ENCODE measurements at regions not wholly inside any gene's neighbourhood (a gene's known extent, or its start where the extent isn't known, plus 50 kb on each side); places are given as distances from the start of the nearest gene placed in this dataset.

DNA sequence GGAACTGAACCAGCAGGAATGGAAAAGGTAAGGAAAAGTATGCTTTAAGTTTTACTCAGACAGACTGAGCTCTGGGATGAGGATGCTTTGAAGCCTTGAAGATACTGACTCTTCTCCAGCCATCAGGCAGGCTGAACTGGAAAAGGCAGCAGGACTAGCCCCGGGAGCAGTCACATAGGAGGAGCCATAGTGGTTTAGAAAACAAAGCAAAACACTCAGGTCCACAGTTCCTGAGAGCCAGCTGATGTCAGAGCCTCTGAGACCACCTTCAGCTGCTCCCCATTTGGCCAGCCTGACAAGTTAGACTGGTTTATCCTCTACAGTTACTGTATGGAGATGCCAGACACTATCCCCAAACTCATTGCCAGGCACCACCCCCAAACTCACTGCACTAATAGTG lies 167.9 kb upstream of the CPEB2 start:
- DNase-seq, result no peak

DNA sequence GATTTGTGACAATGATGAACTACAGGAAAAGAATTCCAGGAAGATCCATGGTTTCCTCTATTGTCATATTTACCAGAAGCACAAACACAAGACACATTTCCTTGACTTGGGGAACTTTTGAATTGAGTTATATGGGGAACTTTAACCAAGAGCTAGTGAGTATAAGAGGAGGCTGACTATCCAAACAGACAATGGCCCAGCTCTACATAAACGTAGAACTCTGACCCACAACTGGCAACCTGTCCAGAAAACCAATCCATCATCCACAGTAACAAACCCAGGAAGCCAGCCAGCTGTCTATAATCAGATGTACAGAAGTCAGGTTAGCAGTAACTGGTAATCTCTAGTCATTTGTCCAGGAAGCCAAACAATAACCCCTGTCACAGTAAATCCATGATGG lies 167.0 kb upstream of the CPEB2 start:
- no peak for DNase-seq

DNA sequence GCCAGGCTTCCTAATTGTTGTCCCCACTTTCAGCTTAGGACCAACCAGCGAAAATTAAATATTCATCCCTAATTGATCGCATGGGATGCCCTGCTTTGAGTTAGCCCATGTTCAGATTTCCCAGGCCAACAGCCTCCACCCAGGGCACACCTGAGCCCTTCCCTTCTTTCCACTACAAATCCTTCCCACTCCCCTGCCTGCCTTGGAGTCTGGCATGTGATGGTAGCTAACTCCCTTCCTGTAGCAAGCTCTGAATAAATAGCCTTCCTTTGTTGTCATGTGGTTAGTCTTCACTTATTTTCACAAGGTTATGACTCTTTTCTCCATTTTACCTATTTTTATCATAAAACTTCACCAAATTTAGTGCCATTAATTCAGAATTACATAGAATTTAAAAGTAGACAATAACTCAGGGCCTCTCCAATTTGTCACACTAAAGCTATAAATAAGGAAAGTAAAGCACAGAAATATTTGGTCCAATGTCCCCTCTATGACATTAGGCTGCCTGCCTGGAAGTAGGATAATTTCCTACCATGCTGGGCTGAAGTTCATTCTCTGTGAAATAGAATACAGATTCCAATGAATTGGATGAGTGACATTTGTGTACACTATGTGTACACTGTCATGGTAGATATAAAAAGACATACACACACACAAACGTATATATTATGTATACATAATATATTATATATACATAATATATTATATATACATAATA lies 166.4 kb upstream of the CPEB2 start:
- no peak for DNase-seq

DNA sequence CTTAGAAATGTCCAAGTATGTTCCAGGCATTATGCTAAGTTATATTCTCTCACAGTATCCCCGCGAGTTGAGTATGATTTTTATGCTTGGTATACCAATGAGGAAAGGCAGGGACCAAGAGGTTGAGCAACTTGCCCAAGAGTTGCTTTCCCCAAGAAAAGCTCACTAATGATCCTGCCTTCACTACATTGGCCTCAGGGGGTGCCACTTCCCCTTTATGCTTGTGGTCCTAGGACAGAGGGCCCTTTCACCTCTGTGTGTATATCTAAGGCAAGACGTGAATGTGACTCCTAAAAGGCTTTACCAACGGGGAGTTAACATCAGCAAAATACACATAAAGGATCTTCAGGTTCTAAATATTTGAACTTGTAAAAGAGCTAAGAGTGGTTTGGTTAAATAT lies 164.4 kb upstream of the CPEB2 start:
- no peak for DNase-seq

DNA sequence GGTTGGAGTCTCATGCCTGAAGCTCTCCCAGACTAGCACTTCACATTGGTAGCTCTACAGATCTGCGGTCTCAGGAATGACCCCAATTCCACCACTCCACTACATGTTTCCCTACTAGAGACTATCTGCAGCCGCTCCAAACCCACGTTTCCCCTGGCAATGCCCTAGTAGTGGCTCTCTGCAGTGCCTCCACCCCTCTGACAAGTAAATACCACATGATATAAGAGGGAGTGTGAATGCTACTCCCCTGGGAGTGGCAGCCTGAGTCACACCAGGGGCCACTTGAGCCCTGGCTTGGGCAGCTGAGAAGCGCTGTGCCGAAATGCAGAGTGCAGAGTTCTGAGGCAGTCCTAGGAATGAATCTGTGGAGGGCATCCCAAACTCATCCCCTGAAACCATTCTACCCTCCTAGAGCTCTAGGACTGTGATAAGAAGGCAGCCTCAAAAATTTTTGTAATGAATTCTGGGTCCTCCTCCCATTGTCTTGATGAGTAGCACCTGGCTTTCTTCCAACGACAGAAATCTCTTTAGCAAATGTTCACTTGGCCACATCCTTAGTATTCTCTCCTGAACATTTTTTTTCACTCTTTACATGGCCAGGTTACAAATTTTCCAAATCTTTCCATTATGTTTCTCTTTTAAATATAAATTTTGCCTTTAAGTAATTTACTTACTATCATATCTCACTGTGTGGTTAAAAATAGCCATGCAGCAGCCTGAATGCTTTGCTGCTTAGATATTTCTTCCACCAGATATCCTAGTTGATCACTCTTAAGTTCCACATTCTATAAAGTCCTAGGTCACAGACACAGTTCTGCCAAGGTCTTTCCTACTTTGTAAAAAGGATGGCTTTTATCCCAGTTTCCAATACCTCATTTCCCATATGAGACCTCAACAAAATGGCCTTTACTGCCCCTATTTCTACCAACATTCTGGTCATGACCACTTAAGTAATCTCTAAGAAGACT lies 160.2 kb upstream of the CPEB2 start:
- DNase-seq, result peak; percentile 45

DNA sequence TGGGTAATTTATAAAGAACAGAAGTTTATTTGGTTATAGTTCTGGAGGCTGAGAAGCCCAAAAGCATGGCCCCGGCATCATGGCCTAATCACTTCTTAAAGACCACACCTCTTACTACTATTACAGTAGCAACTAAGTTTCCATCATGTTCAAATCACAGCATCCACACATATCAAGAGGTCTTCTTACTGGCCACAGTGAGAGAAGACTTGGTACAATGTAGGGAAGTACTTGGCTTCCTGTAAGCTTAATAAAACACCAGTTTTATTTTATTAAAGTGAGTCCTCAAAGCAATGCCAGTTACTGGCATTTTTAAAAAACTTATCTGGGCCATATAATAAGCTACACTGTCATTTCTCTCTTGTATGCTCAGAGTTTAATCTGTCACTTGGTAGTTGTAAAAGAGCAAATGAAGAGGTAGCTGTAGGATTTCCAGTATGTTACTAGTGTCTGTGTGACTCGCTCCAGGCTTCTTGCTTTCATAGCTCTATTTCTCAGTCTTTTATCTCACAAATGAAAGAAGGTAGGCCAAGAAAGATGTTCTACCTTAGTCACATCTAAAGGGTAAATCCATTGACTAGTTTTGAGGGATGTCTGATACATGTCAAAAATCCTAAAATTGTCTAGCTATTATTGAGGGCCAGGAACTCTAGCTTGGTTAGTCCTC lies 159.2 kb upstream of the CPEB2 start:
- DNase-seq, result no peak

DNA sequence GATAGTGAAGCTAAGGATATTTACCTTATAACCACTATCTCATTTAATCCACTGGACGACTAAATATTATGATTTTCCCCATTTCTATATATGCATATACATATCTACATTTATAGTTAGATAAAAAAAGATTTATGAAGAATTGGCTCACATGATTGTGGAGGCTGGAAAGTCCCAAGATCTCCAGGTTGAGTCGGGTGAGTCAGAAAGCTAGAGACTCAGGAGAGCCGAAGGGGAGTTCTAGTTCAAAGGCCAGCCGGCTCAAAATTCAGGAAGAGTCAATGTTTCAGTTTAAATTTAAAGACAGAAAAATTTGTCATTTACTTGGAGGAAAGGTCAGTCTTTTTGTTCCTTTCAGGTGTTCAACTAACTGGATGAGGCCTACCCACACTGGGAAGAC lies 158.2 kb upstream of the CPEB2 start:
- DNase-seq, result no peak

DNA sequence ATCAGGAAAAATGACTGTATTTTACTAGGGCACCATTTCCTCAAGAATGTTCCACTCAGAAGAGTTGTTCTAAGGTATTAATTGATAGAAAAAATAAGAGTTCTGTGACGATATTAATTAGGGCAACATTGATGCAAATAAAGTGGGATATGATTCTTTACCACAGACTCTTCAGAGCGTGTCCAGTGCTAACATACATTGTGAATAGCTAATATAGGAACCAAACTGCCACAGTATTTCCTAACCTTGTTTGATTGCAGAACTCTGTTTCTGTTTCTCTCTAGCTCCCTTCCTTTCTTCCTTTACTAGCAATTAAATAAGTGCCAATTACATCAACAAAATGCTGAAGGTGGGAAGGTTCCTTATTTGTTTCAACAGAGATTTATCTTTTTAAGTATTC lies 154.1 kb upstream of the CPEB2 start:
- no peak for DNase-seq

DNA sequence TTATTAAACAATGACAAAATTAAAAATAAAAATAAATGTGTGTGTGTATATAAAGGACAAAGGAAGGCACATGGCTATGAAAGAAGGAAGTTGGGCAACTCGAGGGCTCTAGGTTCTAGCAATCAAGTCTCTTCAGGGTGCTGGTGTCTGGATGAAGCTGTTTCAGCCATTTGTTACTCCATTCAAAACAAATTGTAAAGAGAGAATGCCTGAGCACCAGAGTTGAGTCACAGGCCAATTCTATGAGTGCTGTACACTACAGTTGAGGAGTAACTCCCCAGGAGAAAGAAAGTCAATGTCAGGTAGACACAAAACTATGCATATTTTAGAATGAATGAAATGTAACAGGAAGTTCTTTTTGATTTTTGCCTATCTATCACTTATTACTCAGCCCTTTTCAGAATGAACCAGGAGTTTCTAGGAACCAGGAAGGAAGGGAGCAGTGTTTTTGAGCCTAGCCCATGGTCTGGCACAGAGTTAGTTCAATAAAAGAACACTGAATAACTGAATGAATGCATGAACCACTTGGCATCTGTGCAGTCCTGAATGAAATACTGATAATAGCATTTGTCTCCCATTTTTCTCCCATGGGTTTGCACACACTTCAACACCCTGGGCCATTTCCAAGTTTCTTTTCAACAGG lies 151.7 kb upstream of the CPEB2 start:
- no peak for DNase-seq

DNA sequence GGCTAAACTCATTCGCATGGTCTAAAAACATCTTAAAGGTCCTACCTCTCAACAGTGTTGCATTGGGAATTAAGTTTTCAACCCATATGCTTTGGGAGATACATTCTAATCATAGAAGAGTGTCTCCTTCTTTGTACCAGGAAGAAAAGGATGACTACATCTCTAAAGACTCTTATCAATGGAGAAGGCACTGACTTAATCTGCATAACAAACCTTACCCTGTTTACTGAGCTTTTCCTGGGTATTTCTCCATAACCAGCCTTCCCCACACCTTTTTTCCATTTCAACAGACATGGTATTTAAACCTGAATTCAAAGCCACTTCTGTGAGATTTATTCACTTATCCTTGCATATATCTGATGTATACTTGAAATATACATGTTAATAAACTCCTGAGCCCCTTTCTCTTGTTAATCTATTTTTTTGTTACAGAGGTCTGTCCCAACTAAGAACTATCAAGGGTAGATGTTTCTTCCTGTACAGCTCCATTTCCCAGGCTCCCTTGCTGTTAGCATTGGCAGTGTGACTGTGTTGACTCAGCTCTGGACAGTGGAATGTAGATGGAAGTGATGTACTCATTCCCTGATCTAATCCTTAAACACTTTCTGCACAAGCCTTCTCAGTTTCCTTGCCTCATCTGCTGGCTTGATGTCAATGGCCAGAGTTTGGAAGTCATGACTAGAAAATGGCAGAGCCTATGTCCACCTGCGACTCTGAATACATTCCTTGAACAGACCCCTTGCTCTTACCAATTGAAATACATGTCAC lies 148.9 kb upstream of the CPEB2 start:
- DNase-seq, result no peak

DNA sequence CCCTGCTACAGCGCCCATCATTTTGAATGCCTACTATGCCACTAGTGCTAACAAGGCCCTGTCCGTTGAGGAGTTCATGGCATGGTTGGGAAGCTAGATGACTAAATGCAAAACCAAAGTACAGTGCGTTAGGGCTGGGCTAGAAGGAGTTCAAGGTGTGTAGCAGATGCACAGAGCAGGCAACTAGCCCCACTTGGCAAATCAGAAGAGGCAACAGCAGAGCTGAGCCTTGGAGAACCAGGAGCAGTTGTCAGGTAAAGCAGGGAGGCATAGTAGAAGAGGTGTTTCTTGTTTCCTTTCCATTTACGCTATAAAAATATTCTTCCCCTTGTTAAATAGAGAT lies 146.6 kb upstream of the CPEB2 start:
- no peak for DNase-seq

DNA sequence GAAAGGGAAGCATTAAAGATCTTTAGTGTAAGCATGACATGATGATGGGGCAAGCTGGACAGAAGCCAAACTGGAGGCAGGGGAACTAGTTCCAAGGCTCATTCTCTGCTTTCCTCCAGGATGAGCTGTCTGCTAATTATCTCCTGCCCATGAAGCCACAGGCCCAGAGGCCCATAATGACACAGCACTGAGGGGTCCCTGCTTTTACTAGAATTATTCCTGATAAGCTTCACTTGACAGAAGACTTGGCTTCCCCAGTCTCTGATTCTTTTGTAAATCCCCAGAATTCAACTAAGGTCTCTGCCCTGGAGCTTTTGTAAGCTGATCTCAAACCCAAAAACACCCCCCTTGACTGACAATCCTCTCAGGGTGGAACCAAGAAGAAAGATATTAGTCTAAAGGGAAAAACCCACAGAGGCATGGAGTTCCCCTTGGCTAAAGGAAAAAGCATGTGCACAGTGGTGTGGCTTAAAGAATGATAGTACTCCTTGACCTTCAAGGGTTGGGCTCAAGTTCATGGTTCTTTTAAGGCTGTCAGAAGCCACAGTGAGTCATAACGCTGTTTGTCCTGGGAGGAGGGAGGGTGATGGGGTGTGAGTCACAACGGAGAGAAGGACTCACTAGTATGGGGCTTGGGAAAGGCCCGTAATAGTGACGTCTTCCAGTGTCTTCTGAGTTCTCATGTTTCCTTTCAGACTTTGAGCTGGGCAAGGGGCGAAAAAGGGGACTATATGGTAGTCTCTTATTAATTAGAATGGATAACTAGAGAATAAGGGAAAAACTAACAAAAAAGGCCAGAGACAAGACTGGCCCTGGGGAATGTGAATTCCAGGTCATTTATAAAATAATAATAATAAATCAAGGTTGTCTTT lies 146.0 kb upstream of the CPEB2 start:
- DNase-seq, result no peak

DNA sequence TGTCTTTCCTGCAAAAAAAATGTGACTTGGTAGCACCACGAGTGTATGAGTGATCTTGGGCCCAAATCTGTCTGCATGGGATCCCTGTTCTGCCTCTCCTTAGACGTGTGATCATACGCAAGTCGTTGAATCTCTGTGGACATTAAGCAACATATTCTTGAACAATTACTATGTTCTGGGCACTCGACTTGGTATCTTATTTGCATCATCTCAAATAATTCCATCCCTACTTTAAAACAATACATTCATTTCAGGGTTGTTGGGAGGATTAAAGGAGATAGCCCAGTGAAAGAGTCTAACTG lies 145.4 kb upstream of the CPEB2 start:
- no peak for DNase-seq

DNA sequence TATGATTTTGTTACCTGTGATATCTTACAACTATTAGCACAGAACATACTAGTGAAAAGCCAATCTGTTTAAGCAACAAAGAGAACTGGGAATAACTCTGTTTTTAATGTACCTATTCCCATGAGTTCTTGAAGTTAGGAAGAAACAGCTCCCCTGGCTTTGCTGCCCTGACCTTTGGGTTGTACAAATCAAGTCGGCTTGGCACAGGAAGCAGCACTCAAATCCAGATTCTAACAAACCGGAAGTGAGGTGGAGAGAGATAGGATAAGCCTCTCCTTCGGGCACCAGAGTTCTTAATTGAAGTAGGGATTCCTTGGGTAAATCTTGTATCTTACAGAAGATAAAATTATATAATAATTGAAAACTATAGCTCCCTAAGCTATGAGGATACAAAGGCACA lies 144.8 kb upstream of the CPEB2 start:
- no peak for DNase-seq

DNA sequence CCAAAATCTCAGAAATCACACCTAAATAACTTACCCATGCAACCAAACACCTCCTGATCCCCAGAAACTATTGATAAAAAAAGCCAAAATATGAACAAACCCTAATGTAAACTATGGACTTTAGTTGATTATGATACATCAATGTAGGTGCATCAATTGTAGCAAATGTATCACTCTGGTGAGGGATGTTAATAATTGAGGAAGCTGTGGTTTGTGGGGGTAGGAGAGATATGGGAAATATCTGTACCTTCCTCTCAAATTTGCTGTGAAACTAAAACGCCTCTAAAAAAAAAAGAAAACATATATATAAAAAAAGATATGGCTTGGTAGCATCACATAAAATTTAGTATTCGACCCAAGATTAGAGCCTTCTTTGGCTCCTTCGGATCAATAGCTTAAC lies 144.3 kb upstream of the CPEB2 start:
- DNase-seq, result no peak

DNA sequence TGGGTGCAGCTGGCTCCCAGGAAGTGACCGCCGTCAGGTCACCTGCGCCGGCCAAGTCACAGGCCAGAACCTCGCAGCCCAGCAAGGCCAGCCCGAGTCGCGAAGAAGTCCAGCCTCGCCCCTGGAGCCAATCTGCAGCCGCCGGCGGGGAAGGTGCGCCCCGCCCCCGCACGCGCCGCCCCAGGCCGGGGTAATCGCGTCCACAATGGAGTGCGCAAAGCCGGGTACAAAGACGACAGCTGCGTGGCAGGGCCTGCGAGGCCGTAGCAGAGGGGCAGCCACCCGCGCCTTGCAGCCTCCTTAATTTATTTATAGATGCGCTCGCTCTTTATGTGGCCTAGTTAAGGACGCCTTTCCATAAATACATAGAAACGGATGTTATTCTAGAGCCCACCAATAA lies 139.4 kb upstream of the CPEB2 start:
- DNase-seq, result peak; percentile 32

DNA sequence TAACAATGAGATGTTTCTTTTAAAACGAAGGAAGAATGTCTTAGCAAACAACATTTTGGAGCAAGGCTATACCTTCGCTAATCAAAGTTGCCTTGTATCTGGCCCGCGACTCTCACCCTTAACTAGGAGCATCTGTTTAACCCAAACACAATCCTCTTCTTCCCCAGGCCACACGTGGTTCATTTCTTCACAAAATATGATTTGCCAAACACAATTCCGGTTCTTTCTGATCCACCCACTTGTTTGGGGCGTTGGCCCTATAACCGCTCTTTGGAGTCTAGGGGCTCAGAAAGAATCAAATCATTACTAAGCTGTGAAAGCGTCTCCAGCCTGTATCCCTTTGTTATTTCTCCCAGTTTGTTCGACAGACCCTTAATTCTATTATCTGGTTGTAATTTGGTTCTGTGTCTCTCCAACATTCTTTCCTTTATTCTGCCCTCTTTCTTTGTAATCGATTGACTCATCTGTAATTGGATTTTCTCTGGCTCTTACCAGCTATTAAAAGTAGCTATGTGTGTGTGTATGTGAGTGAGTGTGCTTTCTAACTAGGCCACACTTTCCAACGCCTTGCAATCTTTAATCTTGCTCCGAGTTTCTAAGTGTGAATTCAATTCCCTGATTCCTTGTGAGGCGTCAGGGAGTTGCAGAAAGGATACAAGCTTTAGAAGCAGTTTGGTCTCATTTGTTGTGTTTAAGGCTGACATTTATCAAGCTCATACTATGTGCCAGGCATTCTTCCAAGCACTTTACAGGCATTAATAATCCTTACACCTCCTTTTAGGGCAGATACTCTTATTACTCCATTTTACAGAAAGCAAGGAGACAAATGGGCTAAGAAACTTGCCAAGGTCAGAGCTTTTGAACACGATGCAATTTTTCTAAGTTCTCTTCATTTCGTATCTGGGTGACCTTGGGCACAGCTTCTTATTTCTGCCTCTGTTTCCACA lies 138.6 kb upstream of the CPEB2 start:
- no peak for DNase-seq

DNA sequence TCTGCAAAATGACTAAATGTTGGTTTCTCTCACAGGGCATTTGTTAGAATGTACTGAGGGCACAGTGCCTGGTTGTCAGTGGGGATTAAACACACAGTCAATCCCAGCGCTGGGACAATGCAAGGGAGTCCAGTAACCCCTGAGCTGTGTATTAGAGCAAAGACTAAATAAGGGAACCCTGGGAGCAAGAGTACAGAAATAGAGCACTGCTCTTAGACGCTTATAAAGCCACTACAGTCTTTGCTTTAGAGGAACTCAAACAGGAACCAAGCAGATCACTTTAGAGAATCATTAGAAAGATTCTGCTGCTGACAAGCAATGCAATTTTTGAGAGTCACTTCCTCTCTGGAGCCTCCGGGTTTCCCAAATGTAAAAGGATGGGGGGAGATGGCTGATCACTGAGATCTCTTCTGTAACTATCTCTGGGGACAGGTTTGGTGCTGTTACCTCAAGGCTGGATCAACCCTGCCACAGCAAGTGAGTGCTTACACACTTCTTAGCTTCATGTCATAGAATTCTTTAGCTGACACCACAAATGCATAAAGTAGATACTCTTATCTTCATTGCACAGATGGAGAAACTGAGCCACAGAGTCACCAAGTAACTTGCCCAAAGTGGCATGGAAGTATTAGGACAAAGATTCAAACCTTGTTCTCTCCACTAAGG lies 137.8 kb upstream of the CPEB2 start:
- no peak for DNase-seq

DNA sequence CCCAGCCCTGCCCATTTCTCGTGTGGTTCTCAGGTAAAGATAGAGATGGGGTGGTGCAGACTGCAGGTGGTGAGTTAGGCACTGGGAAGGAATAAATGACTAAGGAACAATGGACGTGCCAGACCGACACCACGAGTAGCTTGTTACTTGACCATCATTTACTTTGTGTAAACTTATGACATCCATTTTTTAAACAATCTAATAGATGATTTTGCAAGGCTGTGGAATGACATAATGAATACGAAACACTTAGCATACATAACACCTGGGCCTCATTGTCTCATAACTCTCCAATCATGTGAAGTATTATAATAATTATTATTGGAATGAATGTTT lies 137.3 kb upstream of the CPEB2 start:
- DNase-seq, result no peak

DNA sequence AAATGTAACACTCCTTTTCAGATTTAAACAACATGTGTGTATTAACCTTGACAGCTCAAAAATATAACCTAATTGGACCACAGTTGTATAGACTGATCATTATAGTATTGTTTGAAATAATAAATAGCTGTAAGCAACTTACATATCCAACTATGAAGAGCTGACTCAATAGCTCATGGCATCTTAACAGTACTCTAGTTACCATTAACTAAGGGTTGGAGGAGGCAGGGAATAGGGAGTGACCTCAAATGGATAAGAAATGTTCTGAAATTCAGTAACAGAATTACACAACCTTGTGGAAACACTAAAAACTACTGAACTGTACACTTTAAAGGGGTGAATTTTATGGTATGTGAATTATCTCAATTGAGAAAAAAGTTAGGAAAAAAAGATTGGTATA lies 136.5 kb upstream of the CPEB2 start:
- no peak for DNase-seq
